Stimulated activated CD4-positive, alpha-beta T cell treated with anti-CD3 and anti-CD28 coated beads, Interleukin-15, amount 100 ng/mL, for 24 hours (primary cell): ENCODE measurements at regions not wholly inside any gene's neighbourhood (a gene's known extent, or its start where the extent isn't known, plus 50 kb on each side); places are given as distances from the start of the nearest gene placed in this dataset.
"Not testable (repeated sequence)": the region's sequence is repeated elsewhere in the genome, so short reads cannot be mapped to it uniquely, and the experiment has no call there.

ENCODE experiments used
- DNase-seq: peaks from one replicate; pipeline ENCODE4 v3.0.0-alpha.2; 2020

DNA sequence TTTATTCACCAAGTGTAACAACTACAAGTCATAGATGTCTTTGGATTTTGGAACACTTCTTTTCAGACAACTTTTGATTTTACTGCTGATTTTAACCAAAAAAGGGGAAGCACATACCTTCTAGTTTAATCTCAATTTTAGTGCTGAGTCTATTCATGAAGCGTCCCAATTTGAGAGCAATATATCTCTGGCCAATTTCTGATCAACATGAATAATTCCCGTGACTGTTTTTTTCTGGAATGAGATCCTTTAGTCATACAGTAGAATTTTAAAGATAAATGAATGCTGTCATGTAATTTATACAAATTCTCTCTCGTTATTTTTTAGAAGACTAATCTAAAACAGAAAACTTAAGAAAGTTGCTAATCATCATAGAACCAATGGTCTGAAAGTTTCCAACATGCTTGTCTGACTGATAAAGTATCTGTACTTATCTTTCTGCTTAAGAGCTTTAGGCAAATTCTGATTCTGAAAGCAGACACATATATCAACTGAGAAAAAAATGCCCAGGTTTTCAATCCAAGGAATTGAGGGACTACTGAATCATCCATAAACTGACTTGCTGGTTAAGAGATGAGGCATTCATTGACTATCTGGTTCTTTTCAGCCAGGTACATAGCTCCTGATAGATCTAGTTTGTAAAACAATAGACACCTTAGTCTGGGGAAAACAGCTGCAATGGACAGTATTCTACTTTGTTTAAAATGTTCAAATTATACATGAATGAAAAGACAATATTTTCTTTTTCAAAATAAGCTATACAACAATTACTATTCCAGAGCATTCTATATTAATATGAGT, 657.5 kb downstream of the RFPL4B start:
- no peak for DNase-seq

DNA sequence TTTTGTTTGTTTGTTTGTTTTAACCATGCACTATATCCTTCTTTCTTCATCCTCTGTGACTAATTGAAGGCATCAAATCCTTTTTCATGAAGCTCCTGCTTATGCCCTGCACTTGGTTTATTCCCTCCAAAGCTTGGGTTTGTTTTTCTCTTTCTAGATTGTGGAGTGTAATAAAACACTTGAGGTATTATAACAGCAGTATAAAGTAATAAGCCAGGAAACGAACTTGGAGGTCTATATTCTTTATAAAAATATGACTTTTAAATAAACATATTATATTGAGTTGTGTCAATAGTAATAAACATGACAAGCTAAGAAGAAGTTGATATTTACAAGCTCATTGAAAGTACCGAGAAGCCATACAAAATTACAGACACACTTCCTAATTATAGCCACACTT, 659.4 kb downstream of the RFPL4B start:
- DNase-seq = no peak

DNA sequence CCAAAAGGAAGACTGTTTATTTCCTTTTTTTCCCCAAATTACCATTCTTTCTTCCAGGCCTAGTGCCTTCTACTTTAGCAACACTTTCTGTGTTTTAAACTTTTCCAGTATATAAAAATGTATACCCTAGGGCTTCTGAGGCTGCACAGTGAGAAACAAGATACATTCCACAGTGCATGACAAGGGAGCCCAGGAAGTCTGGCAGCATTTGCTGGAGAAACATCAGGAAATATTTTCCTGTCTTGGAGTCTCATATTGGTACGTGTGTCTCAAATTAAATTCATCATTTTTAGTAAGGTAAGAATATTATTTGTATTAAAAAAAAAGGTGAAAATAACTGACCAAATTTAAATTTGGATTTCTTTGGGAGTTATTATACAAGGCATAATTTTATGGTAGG, 662.6 kb downstream of the RFPL4B start:
- no peak for DNase-seq

DNA sequence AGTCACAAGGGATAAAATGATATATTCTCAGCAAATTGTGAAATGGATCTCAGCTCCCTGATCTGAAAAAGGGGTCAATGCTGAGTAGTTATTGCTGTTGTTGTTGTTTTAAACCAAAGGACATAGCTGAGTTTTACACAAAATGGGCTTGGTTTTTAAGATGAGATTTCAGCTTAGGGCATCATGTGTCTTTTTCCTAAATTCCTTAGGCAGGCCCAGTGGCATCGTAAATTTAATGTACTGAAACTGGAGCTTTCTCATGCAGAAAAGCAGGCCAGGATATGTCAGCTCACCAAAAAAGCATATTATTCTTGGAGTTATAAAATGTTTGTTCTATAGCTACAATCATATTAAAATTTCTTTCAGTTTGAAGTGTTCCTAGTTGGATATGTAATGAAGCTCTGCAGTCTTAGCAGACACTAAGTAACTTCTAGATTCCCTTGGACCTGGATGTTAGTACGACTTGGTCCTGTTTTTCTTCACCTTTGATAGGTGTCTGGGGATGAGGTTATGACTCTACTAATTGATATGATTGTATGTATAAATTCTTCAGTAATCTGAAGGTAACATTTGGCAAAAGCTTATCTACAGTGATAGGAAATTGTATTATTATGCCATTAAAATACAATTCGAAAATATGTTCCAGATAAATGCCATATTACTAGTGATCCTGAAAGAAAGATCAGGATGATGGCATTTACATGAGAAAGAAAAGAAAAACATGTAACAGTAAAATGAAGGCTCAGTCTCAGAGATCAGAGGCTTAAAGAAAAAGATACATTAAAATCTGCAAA, 663.3 kb downstream of the RFPL4B start:
- DNase-seq = no peak

DNA sequence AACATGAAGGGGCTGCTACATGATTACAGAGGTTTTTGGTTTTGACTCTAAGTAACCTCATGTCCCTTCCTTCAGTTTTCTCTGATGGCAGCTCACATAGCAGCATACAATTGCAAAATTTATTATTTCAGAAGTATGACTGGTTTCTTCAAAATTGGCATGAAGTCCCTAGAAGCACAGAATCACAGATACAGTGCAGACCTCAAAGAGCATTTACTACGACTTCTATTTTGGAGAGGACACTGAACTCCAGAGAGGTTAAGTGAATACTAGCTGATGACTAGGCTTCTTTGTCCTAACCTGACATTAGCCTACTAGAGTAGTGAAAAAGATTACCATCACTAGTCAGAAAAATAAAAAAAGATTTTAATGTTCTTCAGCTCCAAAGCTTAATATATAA, 664.3 kb downstream of the RFPL4B start:
- no peak for DNase-seq

DNA sequence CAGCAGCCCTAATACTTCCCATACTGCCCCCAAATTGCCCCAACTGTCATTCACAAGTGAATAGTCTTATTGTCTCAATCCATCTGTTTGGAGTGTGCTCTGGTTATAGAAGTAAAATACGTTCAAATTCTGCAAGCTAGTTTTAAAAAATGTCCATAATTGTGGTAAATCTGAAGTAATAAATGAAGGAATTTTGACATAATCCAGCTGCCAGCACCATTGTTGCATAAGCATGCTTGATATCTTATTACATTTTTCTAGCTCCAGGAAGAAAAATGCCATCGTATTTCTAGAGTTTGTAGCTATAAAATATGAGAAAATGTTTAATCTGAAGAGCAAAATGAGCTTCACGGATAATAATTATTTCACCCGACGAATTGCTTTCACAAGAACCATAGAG, 664.7 kb downstream of the RFPL4B start:
- DNase-seq = no peak

DNA sequence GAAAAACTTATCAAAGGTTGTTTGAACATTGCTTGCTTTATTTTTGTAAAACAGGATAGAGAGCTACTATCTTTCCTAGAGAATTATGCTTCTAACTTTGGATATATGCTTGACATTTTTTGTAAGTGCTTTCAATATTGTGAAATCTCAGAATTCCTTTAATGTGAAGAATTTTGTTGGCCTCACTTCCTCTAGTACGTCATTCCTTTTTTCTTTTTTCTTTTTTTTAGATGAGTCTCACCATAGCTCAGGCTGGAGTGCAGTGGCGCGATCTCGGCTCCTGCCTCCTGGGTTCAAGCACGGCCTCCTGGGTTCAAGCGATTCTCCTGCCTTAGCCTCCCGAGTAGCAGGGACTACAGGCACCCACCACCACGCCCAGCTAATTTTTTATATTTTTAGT, 668.1 kb downstream of the RFPL4B start:
- DNase-seq = no peak

DNA sequence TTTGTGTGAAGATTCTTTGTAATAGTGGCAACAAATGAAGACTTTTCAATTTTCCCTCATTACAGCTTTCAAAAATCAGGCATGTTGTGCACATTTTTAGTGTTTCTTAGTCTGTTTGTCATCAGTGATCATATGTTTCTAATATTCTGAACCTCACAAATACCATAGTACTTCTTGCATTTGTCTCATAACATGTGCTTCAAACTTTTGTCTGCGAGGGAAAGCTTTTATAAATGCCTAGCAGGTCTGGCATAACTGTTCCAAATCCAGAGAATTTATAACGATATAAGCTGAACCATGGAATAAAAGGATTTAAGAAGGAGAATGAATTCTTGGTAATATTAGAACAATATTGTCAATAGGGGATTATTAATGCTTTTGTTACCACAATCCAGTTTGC, 670.2 kb downstream of the RFPL4B start:
- no peak for DNase-seq

DNA sequence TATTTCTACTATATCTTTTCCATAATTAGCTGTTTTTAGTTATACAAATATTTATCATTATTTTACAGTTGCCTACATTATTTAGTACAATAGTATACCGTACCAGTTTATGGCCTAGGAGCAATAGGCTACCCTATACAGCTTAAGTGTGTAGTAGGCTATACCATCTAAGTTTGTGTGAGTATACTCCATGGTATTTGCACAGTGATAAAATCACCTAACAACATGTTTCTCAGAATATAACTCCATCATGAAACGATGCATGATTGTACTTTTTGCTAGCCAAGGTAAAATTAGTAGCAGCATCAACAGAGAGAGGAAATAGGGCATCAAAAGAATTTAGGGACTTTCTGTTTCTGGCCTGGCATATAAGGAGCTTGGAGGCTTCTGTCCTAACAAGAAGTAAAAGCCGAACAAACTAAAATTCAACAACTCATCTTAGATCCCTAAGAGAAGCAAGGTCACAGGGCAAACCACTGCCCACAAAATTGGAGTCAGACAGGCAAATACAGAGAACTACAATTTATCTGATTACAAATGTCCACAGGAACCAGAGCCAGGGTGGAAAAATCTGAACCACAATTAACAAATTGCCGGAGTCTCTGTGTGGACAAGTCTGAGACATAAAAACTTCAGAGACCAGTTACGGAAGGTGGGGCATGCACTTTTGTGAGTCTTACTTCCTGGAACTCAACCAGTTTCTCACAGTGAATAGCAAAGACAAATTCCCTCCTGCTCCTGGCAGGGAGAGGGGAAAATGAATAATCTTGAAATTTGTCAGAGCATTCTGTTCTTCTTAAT, 671.4 kb downstream of the RFPL4B start:
- no peak for DNase-seq

DNA sequence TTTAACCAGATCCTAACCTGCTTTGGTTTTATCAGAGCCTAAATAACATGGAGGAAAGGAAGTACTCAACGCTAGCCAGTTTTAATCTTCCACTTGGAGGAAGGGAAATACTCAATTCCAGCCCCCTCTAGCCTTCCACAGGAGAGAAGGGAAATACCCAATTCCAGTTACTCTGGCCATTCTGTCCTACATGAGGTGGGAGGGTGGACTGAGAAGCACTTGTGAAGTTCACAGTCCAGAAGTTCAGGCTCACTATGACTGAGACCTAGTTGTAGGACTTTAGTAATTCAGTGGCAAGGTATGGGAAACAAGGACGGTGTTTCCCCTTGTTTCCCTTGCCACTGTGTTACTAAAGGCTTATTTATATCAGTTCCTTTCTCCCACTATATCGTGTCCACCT, 672.0 kb downstream of the RFPL4B start:
- DNase-seq = no peak

DNA sequence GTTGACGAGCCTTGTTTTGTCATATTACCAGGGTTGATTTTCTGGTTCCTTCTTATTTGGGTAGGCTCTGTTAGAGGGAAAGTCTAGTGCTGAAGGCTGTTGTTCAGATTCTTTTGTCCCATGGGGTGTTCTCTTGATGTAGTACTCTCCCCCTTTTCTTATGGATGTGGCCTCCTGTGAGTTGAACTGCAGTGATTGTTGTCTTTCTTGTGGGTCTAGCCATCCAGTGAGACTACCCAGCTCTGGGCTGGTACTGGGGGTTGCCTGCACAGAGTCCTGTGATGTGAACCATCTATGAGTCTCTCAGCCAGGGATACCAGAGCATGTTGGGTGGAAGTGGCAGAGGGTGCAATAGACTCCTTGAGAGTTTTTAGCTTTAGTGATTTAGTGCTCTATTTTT, 680.6 kb downstream of the RFPL4B start:
- DNase-seq = no peak

DNA sequence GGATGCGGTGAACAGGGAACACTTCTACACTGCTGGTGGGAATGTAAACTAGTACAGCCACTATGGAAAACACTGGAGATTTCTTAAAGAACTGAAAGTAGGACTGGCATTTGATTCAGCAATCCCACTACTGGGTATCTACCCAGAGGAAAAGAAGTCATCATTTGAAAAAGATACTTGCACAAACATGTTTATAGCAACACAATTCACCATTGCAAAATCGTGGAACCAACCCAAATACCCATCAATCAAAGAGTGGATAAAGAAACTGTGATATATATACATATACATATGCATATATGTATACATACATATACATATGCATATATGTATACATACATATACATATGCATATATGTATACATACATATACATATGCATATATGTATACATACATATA, 682.0 kb downstream of the RFPL4B start:
- DNase-seq = not testable (repeated sequence)

DNA sequence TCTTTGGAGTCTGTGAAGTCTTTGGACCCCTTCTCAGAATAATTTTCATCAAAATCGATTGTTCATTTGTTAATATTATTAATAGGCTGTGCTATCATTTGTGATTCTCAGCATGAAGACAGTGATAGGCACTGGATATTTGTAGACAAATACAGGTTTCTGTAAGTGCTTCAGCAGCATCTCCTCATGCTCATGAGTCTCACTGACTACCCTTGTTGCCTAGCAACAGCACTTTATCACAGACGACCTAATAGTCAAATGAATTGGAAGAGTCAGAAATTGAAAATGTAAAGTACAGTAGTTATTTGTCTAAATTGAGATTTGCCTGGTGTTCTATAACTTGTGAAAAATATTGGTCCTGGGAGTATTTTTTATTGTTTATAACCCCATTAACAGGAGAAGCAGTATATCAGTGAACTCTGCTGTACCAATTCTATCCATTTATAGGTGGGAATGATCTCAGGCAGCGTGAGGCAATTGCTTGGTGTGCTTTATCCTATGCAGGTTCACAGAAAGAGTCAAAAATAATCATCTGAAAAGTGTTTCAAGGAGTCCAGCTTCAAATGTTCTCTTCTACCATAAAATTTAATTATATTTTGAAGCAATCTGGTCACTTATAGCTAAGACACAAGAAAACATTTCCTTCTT, 684.6 kb downstream of the RFPL4B start:
- DNase-seq = no peak

DNA sequence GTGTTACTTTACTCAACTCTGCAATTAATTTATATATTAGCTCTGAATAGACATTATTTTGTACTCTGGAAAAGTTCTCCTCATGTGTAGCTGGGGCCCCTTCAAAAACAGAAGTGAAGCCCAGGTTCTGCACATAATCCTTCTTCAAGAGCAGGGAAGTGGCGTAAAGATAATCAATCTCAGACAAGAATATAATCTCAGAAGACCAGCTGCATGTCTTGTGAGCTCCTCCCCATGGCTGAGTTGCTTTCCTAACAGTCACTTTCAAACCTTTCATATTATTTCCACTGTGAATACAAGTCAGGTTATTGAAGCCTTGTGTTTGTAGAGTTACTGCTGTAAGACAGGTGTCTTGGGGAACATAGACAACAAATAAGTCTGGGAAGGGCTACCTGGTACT, 691.9 kb downstream of the RFPL4B start:
- no peak for DNase-seq

DNA sequence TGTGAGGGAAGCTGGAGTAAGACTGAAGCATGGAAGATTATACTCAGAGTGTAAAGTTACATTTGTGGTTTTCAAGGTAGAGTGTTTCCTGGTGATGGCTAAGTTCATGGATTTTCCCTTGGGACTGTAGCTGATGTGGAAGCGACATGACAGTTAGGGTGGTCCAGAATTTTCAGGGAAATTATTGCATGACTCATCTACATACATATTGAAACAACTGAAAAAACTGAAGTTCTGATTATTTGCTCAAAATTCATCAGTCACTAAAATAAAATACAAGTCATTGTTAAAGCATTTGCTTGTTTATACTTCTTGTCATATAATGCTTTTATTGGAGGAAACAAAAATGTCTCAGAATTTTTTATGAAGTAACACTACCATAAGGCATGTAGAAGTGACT, 700.0 kb downstream of the RFPL4B start:
- DNase-seq = no peak

DNA sequence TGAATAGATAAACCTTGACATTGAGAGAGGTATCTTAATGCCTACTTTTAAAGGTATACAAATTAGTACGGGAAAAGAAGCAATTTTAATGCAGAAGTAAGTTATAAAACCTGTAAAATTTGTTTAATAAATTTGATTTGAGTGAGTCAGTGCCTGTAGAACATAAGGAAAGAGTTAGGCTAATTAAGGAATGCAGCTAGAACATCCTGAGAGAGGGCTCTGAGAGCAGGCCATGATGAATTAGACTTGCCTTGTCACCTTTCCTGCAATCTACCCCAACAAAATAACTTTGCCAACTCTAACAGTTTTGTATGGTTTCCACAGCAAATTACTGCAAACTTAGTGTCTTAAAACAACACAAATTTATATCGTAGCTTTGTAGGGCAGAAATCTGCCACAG, 700.8 kb downstream of the RFPL4B start:
- DNase-seq = no peak

DNA sequence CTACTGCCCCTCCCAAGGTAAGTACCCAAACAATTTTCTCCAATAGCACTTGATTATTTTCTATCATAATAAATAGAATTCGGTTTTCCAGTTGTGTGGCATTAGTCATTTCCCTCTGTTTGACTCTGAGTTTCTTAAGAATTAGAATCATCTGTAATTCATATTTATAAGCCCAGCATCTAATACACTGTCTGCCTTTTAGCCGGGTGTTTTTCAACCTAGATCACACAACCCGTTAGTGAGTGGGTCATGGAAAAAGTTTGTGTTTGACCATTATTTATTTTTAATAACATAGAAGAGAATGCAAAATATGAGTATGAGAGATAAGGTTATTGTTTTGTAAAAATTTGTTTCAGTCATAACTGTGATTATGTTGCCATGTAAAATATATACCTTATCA, 701.6 kb downstream of the RFPL4B start:
- no peak for DNase-seq

DNA sequence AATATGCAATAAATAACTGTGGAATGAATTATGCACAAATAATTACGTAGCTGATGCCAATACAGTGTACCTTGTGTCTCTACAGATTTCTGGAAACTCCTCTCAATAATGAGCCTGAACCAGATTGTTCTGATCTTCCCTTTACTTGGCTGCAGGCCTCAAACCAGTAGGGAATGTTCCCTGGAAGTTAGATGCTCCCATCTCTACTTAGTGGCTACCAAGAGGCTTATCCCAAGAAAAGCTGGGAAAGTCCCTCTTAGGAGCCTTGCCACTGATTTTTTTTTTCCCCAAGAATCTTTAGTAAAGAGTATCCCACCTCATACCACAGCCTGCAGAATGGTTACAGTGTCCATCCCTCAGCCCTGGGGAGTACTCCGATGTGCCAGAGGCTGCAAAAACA, 702.1 kb downstream of the RFPL4B start:
- no peak for DNase-seq

DNA sequence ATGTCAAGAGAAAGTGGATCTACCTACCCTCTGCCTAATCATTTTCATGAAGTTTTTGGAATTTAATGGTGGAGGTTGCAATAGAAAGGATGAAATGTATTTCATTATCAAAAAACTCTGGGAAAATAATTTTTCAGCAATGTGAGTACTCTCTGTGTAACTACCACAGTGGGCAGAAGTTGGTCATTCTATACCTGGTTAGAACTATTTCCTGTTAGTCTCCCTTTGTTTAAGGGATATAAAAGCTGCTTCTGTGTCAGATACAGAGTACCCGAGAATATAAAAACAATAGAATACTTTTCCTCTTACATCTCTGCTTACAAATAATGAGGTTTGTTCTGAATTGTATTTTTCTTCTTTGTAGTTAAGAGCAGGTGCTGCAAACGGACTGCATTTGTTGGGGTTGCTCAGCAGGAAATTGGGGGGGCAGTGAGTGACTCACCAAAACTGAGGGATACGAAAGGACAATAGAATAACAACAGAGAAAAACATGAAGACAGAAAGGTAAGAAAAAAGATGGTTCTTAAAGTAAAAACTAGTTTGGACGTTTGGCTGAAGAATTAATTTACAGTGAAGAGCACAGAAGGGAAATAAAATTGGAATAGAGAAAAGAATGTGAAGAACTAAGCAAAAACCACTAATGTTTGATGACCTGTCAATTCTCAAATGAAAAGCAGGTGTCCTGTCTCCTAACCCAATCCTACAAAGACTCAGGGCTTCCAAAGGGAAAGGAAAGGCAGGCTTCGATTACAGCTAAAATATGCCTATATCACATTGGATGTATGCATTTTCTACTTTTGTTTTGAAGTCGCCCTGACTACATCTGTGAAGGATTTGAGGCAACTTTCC, 703.1 kb downstream of the RFPL4B start:
- no peak for DNase-seq

DNA sequence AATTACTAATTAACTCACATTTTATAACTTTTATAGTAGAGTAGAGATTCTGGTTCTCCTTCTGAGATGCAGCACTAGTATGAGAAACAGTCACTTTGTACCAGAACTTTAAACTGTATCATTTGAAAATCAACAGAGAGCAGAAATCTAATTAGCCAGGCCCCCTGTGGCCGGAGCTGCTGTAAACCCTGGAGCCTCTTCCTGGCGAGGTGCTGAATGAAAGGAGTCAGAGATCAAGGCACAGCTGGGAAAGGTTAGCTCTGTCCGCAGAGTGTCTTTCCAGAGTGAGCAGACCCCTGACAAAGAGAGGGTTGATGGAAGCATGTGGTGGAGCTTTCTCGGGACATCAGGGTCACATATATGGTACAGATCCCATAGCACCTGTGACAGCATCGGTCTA, 703.8 kb downstream of the RFPL4B start:
- no peak for DNase-seq

DNA sequence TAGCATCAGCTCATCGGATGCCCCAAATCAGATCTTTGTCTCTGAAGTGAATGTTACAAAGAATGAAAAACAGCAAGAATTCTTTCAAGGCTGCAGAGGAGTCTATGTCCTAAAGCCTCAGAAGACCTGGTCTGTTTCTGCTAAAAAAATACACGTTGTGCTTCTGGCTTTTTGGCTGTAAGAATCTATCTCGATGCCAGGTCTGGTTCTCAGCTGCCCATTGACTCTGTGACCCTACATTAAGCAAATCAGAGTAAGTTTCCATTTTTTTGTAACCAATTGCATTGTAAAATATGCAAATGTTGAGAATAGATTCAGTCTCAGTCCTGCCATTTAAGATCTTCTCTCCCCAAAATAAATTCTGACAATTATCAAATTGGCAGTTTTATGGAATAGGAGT, 705.4 kb downstream of the RFPL4B start:
- DNase-seq = no peak

DNA sequence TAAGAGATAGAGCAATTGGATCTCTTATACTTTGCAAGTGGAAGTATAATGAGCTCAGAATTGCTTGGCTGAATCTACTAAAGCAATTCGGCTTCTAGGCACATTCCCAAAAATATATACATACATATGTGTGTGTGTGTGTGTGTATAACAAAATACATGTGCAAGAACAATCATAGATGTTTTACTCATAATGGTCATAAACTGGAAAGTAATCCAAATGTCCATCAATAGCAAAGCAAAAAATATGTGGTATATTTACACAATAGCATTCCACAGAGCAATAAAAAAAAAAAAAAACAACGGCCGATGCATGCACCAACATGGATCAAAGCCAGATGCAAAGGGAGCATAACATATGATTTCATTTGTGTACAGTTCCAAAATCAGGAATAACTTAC, 707.9 kb downstream of the RFPL4B start:
- no peak for DNase-seq
